CD1c-positive myeloid dendritic cell (primary cell): ENCODE measurements at regions not wholly inside any gene's neighbourhood (a gene's known extent, or its start where the extent isn't known, plus 50 kb on each side); places are given as distances from the start of the nearest gene placed in this dataset.
A peak's percentile ranks its signal among the peaks of the same experiment; 100 is the strongest.

ENCODE experiments used
- DNase-seq: peaks from one replicate; pipeline ENCODE4 v3.0.0-alpha.2; 2016; ENCODE audit errors: extremely low spot score

DNA sequence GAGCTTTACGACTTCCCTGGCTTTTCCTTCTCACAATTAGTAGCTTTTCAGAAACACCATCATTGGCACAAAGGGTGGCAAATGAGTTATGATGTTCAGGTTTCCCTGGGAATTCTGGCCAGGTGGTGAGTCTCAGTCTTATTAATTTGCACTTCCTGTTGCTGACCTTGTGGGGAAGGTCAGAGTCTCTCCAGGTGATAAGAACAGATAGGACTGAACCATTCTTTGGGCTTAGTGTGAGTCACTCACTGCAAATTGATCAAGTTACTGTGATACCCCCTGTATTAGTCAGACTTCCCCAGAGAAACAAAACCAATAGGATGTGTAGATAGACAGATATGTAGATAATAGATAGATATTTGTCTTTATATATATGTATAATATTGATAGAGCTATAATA, 53.8 kb upstream of the RANBP3L start:
- no peak for DNase-seq

DNA sequence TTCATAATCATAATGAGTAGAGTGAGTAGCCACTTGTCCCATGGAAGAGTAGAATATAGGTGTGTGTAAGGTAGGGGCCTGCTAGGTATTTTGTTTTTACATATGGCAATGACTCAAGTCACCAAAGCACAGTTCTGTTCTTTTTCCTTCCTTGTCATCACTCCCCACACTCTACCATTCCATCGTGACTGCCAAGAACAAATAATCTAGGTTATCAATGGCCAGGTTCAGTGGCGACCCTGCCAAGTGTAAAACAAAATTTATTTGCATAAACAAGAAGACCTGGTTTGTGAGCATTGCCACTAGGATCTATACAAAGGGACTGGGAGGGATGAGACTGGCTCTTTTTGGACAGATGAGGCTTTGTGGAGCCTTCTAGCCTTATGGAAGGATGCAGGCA, 55.2 kb upstream of the RANBP3L start:
- no peak for DNase-seq

DNA sequence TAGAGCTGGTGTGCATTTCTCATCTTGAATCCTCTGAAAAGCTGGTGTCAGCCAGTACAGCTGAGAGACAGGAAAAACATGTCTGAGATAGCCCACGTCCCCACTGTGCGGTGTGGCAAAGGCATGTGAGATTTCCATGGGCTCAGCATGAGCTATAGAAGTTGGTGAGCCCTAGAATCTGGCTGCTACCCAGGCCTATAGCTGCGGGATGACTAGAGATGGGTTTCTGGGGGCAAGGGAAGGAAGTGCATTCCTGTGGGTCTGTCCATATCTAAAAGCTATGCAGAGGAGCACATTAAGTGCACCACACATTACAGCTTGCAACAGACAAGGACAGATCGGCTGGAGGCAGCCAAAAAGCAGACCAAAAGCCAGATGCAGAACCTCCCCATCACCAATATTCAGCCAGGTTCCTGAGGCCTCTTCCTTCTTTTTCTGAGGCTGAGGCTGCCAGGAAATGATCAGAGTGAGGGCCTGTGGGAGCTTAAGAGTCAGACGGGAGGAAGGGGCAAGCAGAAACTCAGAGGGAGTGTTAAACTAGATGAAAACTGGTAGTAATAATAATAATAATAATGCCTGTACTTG, 55.8 kb upstream of the RANBP3L start:
- no peak for DNase-seq

DNA sequence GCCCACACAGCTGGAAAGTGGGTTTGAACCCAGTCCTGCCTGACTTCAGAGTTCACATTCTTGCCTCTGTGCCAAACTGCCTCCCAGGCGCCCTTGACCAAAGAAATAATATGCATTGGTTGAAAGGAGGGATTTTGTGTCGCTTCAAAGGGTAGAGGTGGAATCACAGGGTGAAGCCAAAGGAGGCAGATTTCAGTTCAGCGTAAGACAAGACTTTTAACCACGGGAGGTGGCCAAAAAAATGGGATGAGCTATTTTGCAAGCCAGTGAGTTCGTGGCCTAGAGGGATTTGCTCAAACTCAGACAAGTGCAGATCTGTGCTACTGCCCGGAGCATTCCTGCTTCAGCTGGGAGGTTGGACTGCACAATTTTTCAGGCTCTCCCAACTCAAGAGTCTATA, 57.6 kb upstream of the RANBP3L start:
- DNase-seq, result no peak

DNA sequence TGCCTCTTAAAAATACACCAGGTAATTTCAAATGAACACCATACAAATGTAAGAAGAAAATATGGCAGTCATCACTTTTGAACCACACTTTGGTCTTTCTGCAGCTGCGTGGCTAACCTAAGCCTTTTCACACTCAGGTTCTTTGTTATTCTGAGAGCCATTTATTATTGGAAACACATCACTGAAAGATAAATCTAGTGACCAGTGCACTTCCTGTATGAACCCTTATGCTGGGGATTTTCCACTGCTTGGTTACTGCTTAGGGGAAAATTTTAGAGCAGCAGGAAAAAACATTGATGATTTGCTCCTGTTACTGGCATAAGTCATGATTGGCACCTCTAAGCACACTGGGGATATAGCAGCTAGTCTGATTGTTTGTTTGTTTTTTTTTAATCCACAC, 58.6 kb upstream of the RANBP3L start:
- no peak for DNase-seq

DNA sequence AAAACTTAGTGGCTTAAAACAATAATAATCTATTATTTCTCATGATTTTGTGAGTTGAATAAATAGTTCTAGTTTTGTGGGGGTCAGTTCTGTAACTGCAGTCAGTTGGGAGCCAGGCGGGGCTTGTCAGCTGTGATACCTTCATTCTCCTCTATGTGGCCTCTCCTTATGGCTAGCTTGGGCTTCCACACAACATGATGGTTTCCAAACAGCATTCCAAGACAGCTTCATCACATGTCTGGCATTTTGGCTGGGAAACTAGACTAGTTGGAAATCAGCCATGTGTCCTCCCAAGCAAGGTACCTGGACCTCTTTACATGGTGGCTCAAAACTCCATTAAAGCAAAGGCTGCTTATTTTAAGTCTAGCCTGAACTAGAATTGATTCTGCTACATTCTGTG, 61.4 kb upstream of the RANBP3L start:
- no peak for DNase-seq

DNA sequence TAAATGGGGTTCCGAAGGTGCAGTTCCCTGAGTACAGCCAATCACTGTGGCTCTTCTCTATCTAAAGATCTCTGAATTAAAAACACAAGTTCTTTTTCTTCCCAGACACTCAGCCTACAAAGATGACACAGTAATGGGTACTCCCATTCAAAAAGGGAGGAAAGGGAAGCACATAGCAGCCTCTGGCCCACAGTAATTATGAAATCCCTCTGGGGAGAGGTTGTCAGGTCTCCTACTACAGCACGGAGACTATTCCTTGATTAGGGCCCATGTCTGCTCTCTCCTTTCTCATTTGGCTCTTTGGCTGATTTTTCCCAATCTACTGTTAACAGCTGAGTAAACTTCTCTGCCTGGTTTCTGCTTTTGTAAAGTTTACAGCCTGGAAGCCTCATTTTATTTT, 62.0 kb upstream of the RANBP3L start:
- no peak for DNase-seq

DNA sequence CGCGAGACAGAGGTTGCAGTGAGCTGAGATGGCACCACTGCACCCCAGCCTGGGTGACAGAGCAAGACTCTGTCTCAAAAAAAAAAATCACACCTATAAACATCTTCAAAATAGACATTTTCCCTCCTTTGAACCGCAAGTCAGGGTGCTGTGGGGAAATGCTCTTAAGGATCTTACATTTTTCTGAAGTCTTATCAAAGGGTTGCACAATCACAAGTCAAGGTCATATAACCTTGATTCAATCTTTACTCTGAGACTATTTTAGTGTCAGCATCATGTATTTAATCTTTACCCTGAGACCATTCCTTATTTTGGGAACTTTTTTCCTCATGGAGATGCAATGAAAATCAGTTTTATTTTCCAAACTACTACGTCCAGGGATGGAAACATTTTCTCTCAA, 62.8 kb upstream of the RANBP3L start:
- DNase-seq, result no peak

DNA sequence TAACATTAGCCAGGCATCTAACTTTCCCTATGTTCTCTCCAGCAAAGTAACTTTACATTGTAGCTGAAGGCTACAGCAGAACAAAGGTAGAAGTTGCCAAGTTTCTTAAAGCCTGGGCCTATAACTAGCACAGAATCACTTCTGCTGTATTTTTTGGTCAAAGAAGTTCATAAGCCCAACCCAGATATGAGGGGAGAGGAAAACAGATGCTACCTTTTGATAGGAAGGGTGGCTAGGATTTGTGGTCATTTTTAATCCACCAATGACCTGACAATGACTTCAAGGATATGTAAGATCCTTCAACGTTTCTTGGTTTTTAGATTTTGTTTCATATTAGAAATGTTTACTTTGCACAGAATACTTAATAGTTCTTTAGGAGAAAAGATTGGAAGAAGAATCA, 64.2 kb upstream of the RANBP3L start:
- no peak for DNase-seq

DNA sequence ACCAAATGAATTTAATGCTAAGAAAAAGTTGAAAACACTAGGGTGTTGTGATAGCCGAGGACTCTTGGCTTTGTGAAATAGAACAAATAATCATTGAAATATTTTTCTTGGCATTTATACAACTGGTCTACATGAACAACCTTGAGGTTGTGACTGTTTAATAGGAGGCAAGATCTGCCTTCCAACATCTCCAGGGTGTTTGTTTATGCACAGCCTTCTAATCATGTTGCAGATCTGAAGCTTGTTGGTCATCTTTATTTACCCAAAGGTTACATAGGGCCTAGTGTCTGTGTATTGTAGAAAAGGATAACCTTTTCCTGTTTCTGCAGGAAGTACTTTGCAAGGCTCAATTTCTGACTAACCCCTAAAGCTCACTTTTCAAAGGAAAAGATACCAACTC, 65.2 kb upstream of the RANBP3L start:
- no peak for DNase-seq

DNA sequence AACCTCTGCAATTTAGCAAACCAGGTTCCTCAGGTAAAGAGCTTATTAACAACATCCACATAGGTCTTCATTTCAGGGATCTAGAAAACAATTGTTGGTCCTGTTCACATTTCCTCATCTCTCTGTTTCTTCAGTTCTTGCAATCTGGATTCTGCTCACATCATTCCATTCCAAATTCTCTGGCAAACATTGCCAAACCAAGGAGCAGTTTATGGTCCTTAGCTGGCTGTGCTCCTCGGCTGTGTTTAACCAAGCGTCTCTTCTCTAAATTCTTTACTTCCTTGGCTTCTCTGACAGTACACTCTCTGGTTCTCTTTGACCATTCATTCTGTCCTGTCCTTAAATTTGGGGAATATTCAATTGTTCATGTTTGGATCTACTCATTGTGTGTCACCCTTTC, 65.8 kb upstream of the RANBP3L start:
- DNase-seq, result no peak

DNA sequence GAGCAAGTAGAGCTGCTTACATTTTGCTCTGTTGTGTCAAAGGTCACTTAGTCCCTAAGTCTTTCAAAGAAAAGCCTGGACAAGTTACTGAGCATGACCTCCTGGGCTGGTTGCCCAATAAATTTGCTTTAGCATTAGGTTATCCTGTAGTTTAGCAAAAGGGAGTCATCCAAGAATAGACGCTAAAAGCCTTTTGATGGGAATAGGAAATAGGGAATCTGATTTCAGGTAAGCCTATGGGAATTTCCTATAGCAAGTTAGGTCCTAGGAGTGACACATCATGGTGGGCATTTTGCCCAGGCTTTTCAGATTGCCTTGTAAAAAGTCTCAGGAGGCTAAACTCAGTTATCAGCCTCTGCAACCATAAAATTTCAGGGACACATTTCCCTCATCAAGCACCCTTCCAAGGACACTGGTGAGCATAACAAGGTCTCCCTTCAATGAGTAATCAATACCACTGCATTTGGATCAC, 67.6 kb upstream of the RANBP3L start:
- DNase-seq, result no peak

DNA sequence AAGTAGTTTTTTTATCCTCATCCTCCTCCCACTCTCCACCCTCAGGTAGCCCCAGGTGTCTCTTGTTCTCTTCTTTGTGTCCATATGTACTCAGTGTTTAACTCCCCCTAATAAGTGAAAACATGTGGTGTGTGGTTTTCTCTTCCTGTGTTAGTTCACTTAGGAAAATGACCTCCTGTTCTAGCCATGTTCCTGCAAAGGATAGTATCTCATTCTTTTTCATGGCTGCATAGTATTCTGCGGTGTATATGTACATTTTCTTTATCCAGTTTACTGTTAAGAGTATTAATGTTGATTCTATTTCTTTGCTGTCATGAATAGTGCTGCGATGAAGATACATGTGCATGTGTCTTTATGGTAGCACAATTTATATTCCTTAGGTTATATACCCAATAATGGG, 68.4 kb upstream of the RANBP3L start:
- DNase-seq, result no peak

DNA sequence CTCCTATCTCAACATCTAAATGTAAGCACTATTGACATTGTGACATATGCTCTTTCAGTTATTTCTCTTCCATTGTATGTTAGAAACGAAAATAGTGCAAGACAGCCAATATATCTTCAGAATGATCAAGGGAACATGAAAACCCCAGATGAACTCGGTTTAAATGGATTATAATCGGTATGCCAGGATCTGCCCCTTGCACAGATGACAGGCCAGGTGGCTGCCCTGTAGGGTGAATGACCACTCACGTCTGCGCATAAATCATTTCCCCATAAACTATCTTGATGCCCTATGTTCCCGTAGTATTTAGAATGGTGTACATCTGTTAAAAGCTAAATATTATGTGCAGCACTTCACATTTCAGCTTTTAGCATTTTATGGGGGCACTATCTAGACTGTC, 69.7 kb upstream of the RANBP3L start:
- no peak for DNase-seq

DNA sequence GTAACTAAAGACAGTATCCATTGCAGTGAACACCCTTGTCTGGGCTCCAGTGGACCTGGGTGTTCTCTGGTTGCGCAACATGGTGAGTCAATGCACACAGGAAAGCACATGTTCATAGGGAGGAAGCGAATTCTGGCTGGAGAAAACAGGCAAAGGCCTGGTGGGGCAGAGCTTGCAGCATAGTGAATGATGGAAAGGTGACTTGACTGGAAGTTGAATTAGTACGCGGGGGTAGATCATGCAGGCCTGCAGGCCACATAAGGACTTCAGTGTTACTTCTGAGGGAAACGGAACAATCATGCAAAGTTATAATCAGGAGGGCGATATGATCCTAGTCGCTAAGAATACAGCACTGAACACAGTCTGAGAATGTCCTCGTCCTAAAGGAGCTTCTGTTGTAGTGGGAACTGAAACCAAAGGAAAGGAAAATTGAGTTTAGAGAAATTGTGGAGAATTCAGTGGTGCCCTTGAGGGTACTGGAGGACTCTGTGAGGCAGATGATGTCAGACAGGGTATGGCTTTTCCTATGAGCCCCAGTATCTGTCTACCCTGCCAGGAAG, 71.9 kb upstream of the RANBP3L start:
- DNase-seq, result peak; percentile 79

DNA sequence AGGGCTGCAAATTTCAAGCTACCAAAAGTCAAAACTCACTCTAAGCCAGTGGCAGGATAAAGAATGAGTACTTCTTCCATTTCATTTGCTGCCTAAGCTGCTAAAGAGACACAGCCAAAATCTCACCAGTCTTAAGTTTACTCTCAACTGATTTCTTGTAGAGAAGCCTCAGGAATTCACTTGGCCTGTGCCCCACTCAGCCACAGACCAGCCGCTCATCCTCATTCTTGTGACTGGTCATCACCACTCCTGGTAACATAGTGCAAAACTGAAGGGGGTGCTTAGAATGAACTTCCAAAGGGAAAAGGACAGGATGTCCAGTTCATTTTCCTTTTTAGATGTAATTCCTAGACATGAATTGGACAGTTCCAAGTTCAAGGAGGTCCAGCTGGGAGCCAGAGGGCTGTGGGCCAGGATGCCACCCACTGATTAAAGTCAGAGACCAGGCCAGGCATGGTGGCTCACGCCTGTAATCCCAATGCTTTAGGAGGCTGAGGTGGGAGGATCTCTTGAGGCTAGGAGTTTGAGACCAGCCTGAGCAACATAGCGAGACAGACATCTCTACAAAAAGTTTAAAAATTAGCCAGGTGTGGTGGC, 72.7 kb upstream of the RANBP3L start:
- DNase-seq, result no peak

DNA sequence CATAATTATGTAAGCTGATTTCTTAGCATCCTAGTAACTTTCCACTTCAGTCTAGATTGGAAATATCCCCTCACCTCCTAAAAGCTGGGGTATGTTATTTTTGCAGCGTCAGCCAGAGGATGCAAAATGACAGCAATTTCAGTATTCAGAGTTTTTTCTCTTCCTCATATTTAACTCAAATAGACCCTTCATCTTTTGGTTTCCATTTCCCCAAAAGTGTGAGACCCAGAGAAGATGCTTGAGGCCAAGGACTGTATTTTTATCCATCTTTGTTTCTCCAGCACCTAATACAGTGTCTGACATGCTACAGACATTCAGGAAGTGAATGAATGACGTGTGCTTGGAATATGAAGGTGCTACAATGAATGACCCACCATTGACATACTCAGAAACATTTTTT, 75.5 kb upstream of the RANBP3L start:
- DNase-seq, result no peak

DNA sequence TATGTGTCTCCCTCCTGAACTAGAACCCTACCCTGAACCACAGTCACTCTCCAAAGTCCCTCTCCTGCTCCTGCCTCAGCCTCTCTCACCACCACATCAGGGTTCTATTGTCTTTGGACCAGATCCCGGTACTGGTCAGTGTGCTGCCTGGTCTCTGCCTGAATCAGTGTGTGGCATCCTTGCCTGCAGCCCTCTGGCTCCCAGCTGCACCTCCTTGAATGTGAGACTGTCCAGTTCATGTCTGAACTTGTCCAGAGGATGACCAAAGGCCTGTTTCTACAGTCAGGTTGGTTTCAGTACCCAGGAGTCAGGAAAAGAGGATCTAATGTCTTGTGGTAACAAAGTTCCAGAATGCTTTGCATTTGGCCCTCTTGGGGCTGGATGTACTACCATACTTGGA, 76.8 kb upstream of the RANBP3L start:
- no peak for DNase-seq

DNA sequence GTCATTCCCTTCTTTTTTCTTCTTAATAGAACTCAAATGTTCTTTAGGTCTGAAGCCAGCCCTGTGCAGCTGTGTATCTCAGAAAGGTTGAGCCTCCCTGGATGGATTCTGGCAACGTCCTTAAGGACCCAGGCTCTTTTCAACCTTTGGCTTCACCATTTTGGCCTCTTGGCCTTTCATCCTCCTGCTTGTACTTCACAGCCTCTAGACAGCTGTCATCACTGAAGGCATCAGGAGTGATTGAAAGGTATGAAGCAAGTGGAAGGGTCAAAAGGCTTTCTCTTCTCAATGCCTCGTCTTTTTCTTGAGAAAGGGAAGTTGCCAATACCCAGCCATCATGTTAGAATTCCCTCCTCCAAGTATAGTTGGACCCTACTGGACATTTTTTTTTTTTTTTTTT, 81.2 kb upstream of the RANBP3L start:
- no peak for DNase-seq

DNA sequence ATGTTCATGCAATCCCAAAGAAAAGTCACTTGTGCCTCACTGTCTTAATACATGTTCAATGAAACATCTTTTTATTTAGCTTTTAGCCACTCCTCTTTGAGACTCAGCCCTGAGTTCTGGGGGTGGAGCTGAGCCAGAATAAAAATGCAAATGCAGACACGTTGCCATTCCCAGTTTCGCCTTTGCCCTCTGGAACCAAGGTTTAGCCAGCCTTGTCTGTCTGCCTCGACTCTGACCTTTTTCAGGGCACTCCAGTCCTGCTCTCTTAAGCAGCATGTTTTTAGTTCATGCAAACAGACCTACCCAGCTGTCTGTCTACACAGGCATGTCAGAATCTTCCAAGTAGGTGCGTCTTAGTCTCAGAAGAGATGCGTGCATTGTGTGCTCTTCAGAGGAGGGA, 82.2 kb upstream of the RANBP3L start:
- no peak for DNase-seq

DNA sequence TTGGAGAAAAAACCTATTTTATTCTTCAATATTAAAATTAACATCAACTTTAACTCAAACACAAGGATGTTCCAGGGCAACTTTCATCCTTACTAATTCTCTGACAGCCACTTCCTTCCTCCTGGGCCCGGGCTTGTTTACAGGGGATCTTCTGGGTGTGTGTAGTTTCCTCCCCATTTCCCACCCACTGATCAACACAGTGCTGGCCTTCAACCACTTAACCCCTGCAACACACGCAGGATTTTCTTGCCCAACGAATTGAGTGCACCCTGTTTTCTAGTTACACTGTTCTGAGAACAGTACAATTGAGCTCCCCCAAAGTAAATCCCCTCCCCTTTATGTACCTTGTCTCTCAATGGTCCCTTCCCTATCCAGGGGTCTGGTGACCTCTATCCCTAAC, 83.1 kb upstream of the RANBP3L start:
- no peak for DNase-seq

DNA sequence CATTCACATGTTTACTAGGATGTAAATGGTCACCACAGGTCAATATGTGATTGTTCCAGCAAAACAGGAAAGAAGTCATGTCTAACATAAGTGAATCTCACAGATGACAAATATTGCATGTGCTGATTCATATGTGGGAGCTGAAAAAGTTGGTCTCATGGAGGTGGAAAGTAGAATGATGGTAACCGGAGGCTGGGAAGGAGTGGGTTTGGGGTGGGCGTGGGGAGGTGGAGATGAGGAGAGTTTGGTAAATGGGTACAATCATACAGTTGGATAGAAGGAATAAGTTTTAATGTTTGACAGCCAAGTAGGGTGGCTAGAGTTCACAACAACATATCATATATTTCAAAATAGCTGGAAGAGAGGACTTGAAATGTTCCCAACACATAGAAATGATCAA, 83.8 kb upstream of the RANBP3L start:
- no peak for DNase-seq

DNA sequence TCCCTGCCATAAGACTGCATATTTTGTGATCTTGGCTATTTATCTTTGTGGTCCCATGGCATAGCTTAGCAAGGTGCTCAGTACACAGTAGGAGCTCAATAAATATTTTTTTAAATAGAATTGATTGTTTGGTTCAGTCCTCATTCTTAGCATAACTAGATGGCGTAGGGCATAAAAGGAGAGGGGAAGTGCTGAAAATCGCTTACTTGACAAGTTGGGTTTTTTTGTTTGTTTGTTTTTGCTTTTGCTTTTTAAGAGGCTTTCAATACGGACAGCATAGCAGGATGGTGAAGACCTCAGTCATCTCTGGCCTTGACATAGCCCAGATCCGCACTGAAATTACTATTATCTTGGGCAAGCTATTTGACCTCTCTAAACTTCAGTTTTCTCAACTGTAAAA, 86.6 kb upstream of the RANBP3L start:
- DNase-seq, result no peak

DNA sequence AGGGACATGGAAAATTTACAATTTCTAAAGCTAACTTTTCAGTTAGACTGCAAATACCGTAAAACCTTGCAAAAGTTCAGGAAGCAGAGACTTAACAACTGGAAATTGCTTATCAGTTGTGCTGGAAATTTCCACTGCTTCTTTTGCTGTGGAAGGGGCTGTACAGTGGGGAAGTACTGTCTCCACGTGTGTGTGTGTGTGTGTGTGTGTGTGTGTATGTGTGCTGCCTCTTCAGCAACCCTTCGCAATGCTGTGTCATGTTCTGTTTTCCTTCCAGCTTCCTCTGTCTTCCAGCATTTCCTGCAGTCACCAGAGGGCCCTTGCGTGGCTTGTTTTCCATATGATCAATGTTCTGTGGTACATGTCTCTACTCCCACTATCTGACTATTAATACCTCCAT, 87.5 kb upstream of the RANBP3L start:
- peak; percentile 33 for DNase-seq
